Large intestine (tissue), 3 donors: ENCODE measurements at regions not wholly inside any gene's neighbourhood (a gene's known extent, or its start where the extent isn't known, plus 50 kb on each side); places are given as distances from the start of the nearest gene placed in this dataset.

Experiments used
- DNase-seq, 2 donors: peaks; one replicate each; pipeline versions ENCODE4 v3.0.0 to v3.0.0-alpha.2; 2013
- H3K27ac ChIP-seq: one replicate; pipeline ENCODE4 v1.5.1; 2013; ENCODE audit warnings: low read length
- H3K27me3 ChIP-seq: 2 replicates; pipeline ENCODE4 v1.6.1; 2013; ENCODE audit warnings: low read length; ENCODE audit not compliant: control insufficient read depth, insufficient read depth
- H3K36me3 ChIP-seq: 2 replicates; pipeline ENCODE4 v1.6.1; 2013; ENCODE audit warnings: low read length; ENCODE audit not compliant: control insufficient read depth, insufficient read depth
- H3K4me1 ChIP-seq: one replicate; pipeline ENCODE4 v1.6.1; 2013; ENCODE audit warnings: low read length; ENCODE audit not compliant: control insufficient read depth, insufficient read depth
- H3K4me3 ChIP-seq: one replicate; pipeline ENCODE4 v1.5.1; 2013; ENCODE audit warnings: low read length
- H3K9me3 ChIP-seq: one replicate; pipeline ENCODE4 v1.6.1; 2013; ENCODE audit warnings: mild to moderate bottlenecking, low read depth, low read length, moderate library complexity; ENCODE audit not compliant: control insufficient read depth
- WGBS: methylation state at CpG from one replicate; pipeline ENCODE4 v1.1.5; 2013; ENCODE audit warnings: low lambda C conversion rate; ENCODE audit not compliant: insufficient coverage; 5-methylcytosine and 5-hydroxymethylcytosine counted together

GRCh38 chr5:117681431-117682254 lies 1107.0 kb upstream of the SEMA6A start:
- no peaks in the 10 kb centered on the region for H3K27me3 ChIP-seq
- H3K36me3 ChIP-seq, result no peaks in the 10 kb centered on the region
- no peak overlapping the region for H3K27ac ChIP-seq
- H3K4me3 ChIP-seq, result no peak overlapping the region
- H3K4me1 ChIP-seq, result no peaks in the 10 kb centered on the region
- no peaks in the 10 kb centered on the region for H3K9me3 ChIP-seq
- no peak for DNase-seq
- 84% methylated on average over 3 of the region's 6 CpGs for WGBS

GRCh38 chr5:117680426-117680825 lies 1105.8 kb upstream of the SEMA6A start:
- no peak for DNase-seq
- H3K9me3 ChIP-seq, result no peaks in the 10 kb centered on the region
- H3K4me3 ChIP-seq, result no peak overlapping the region
- no peaks in the 10 kb centered on the region for H3K36me3 ChIP-seq
- WGBS, result 100% methylated on average over 1 of the region's 1 CpG
- no peaks in the 10 kb centered on the region for H3K4me1 ChIP-seq
- H3K27ac ChIP-seq, result no peak overlapping the region
- no peaks in the 10 kb centered on the region for H3K27me3 ChIP-seq

DNA sequence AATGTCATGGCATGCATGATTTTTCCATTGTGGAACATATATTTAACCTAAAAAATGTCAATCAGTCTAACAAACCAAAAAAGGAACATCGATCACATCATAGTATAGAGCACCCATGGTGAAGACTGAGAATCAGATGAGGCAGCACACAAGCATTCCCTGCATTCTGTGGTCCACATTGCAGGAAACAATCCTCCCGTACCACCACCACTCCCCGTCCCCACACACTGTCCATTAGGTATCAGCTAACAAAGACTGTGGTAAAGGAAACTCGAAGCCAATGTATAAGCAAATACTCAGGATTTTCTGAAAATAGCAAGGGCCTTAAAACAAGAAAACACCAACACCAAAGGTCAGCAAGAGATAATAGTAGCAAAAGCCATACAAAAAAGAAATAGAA lies 1104.4 kb upstream of the SEMA6A start:
- H3K4me3 ChIP-seq, result no peak overlapping the region
- H3K27me3 ChIP-seq, result no peaks in the 10 kb centered on the region
- H3K36me3 ChIP-seq, result no peaks in the 10 kb centered on the region
- H3K27ac ChIP-seq, result no peak overlapping the region
- no peak for DNase-seq
- peaks cover 5% of the 10 kb centered on the region for H3K4me1 ChIP-seq
- WGBS, result 71% methylated on average over 1 of the region's 4 CpGs
- H3K9me3 ChIP-seq, result no peaks in the 10 kb centered on the region

DNA sequence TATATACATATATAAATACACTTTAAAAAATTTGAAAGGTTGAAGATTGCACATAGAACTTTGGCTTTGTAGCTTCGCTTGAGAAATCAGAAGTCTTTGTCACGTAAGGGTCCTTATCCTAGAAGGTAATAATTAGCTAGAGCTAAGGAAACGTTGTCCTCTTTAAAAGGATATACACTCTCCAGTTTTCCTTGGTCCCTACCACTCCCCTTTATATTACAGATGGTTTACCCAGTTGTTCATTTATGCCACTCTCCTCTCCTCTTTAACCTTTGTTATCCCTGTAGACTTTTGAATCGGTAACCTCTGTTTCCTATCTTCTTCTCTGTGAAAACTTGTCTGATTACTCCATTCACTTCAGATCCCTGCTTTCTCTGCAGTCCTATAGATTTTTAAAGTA lies 1101.0 kb upstream of the SEMA6A start:
- WGBS, result 11% methylated on average over 1 of the region's 4 CpGs
- H3K9me3 ChIP-seq, result no peaks in the 10 kb centered on the region
- no peak overlapping the region for H3K4me3 ChIP-seq
- H3K27ac ChIP-seq, result no peak overlapping the region
- H3K4me1 ChIP-seq, result peaks cover 5% of the 10 kb centered on the region
- peak; percentile 40 to 74 for DNase-seq
- no peaks in the 10 kb centered on the region for H3K27me3 ChIP-seq
- H3K36me3 ChIP-seq, result no peaks in the 10 kb centered on the region

GRCh38 chr5:117671551-117671950 lies 1096.9 kb upstream of the SEMA6A start:
- no peaks in the 10 kb centered on the region for H3K27me3 ChIP-seq
- peak; percentile 26 to 62 for DNase-seq
- H3K36me3 ChIP-seq, result no peaks in the 10 kb centered on the region
- H3K4me3 ChIP-seq, result no peak overlapping the region
- H3K9me3 ChIP-seq, result no peaks in the 10 kb centered on the region
- H3K4me1 ChIP-seq, result peaks cover 9% of the 10 kb centered on the region
- no peak overlapping the region for H3K27ac ChIP-seq
- WGBS, result 75% methylated on average over 1 of the region's 1 CpG

- Histone ChIP-seq H3K27me3 (no peaks in the 10 kb centered on the region), H3K27ac (no peak overlapping the region), H3K36me3 (no peaks in the 10 kb centered on the region), H3K4me1 (peaks cover 4% of the 10 kb centered on the region), H3K9me3 (no peaks in the 10 kb centered on the region), H3K4me3 (no peak overlapping the region)
- no CpG with 5 or more reads among the region's 3 CpGs for WGBS
- DNase-seq, result peak; percentile 16 to 58
These were observed 1092.5 kb upstream of the SEMA6A start for GRCh38 chr5:117667105-117667504.

GRCh38 chr5:117665121-117665520 lies 1090.5 kb upstream of the SEMA6A start:
- Histone ChIP-seq H3K4me1 (peaks cover 4% of the 10 kb centered on the region), H3K36me3 (no peaks in the 10 kb centered on the region), H3K4me3 (no peak overlapping the region), H3K27me3 (no peaks in the 10 kb centered on the region), H3K9me3 (no peaks in the 10 kb centered on the region), H3K27ac (no peak overlapping the region)
- WGBS, result no CpG with 5 or more reads among the region's 1 CpG
- DNase-seq, result no peak

- H3K36me3 ChIP-seq, result no peaks in the 10 kb centered on the region
- H3K9me3 ChIP-seq, result no peaks in the 10 kb centered on the region
- H3K27ac ChIP-seq, result no peak overlapping the region
- H3K4me3 ChIP-seq, result no peak overlapping the region
- no peaks in the 10 kb centered on the region for H3K27me3 ChIP-seq
- H3K4me1 ChIP-seq, result peaks cover 4% of the 10 kb centered on the region
- DNase-seq, result no peak
- no CpG with 5 or more reads among the region's 2 CpGs for WGBS
These were observed 1087.7 kb upstream of the SEMA6A start for GRCh38 chr5:117662361-117662760.

GRCh38 chr5:117657541-117657940 lies 1082.9 kb upstream of the SEMA6A start:
- DNase-seq, result no peak
- H3K4me3 ChIP-seq, result no peak overlapping the region
- H3K4me1 ChIP-seq, result no peaks in the 10 kb centered on the region
- H3K27ac ChIP-seq, result no peak overlapping the region
- no peaks in the 10 kb centered on the region for H3K36me3 ChIP-seq
- WGBS, result no CpG with 5 or more reads among the region's 1 CpG
- H3K27me3 ChIP-seq, result no peaks in the 10 kb centered on the region
- H3K9me3 ChIP-seq, result no peaks in the 10 kb centered on the region

GRCh38 chr5:117652958-117653280 lies 1078.3 kb upstream of the SEMA6A start:
- DNase-seq, result no peak
- WGBS, result 86% methylated on average over 1 of the region's 3 CpGs
- H3K27ac ChIP-seq, result no peak overlapping the region
- H3K4me1 ChIP-seq, result no peaks in the 10 kb centered on the region
- H3K4me3 ChIP-seq, result no peak overlapping the region
- no peaks in the 10 kb centered on the region for H3K9me3 ChIP-seq
- H3K36me3 ChIP-seq, result no peaks in the 10 kb centered on the region
- no peaks in the 10 kb centered on the region for H3K27me3 ChIP-seq
